SK-N-SH (cell line): ENCODE measurements at regions not wholly inside any gene's neighbourhood (a gene's known extent, or its start where the extent isn't known, plus 50 kb on each side); places are given as distances from the start of the nearest gene placed in this dataset.
A peak's percentile ranks its signal among the peaks of the same experiment; 100 is the strongest.

Source experiments
- CTCF ChIA-PET: fragments of 300-600, 350-600 bp; formaldehyde crosslinking; extraction: SDS; loops from one replicate; lab custom pipeline; 2021; lab: Yijun Ruan, JAX
- POLR2A ChIA-PET: fragments of 350-600 bp; sonication (Branson Sonifier 250); formaldehyde crosslinking; extraction: SDS; loops from one replicate; lab custom pipeline; 2020; ENCODE audit warnings: antibody characterized with exemption, inconsistent platforms; lab: Yijun Ruan, JAX
- DNase-seq: peaks from one replicate; pipeline ENCODE4 v3.0.0; 2012
- H2AFZ ChIP-seq: fragments of 200-600 bp; sonication (generic); 2 replicates; pipeline ENCODE4 v1.8.1; 2016; ENCODE audit warnings: antibody characterized with exemption, mild to moderate bottlenecking, low read depth
- H3F3A ChIP-seq: fragments of 200-600 bp; sonication (generic); replicated peaks from 2 replicates; pipeline ENCODE3; 2016; ENCODE audit warnings: antibody characterized with exemption, mild to moderate bottlenecking; ENCODE audit not compliant: insufficient read depth
- H3K27ac ChIP-seq, 2 experiments: fragments of 200-500 bp in 1 of 2; fragments of 200-600 bp in 1 of 2; sonication (Bioruptor generic) in 1 of 2; sonication (generic), shearing (Covaris generic) in 1 of 2; 2 replicates each; pipeline versions ENCODE4 v1.5.1 to v1.6.1; 2014 to 2016; ENCODE audit warnings: low read depth in 2 of 2, inconsistent platforms in 1 of 2, low read length in 1 of 2, mild to moderate bottlenecking in 1 of 2, mixed read lengths in 1 of 2
- H3K27me3 ChIP-seq: fragments of 200-600 bp; sonication (generic), shearing (Covaris generic); 2 replicates; pipeline ENCODE4 v1.6.1; 2016; ENCODE audit warnings: mixed run types; ENCODE audit not compliant: insufficient read depth
- H3K36me3 ChIP-seq, 2 experiments: fragments of 200-500 bp in 1 of 2; fragments of 200-600 bp in 1 of 2; sonication (Bioruptor generic) in 1 of 2; sonication (generic) in 1 of 2; replicated peaks in 1 of 2; 2 replicates each; pipeline versions ENCODE3 to v1.5.1; 2014 to 2016; ENCODE audit warnings: low read length in 1 of 2, mild to moderate bottlenecking in 1 of 2; ENCODE audit not compliant: insufficient read depth in 2 of 2, control insufficient read depth in 1 of 2
- H3K4me1 ChIP-seq, 2 experiments: fragments of 200-500 bp in 1 of 2; fragments of 200-600 bp in 1 of 2; sonication (Bioruptor generic) in 1 of 2; sonication (generic), shearing (Covaris generic) in 1 of 2; 2 replicates each; pipeline versions ENCODE4 v1.5.1 to v1.6.1; 2014 to 2016; ENCODE audit warnings: low read depth in 1 of 2, low read length in 1 of 2, mixed run types in 1 of 2; ENCODE audit not compliant: insufficient read depth in 2 of 2, control insufficient read depth in 1 of 2
- H3K4me2 ChIP-seq: fragments of 200-600 bp; sonication (generic), shearing (Covaris generic); 2 replicates; pipeline ENCODE4 v1.6.1; 2017; ENCODE audit warnings: mixed run types
- H3K4me3 ChIP-seq, 2 experiments: fragments of 200-500 bp in 1 of 2; fragments of 200-600 bp in 1 of 2; sonication (Bioruptor generic) in 1 of 2; sonication (generic), shearing (Covaris generic) in 1 of 2; 2 replicates each; pipeline versions ENCODE4 v1.5.1 to v1.8.1; 2014 to 2016; ENCODE audit warnings: low read depth in 2 of 2, inconsistent platforms in 1 of 2, low read length in 1 of 2, mild to moderate bottlenecking in 1 of 2, mixed read lengths in 1 of 2, moderate library complexity in 1 of 2
- H3K79me2 ChIP-seq: fragments of 200-600 bp; sonication (generic); 2 replicates; pipeline ENCODE4 v1.8.1; 2017; ENCODE audit warnings: mild to moderate bottlenecking; ENCODE audit not compliant: insufficient read depth
- H3K9ac ChIP-seq: fragments of 200-600 bp; sonication (generic); 2 replicates; pipeline ENCODE4 v1.6.1; 2017; ENCODE audit warnings: mixed run types
- H3K9me2 ChIP-seq: fragments of 200-600 bp; sonication (generic); 2 replicates; pipeline ENCODE4 v1.6.1; 2017; ENCODE audit warnings: mixed run types
- H3K9me3 ChIP-seq: fragments of 200-600 bp; sonication (generic); 2 replicates; pipeline ENCODE4 v1.6.1; 2017; ENCODE audit warnings: mixed run types, mild to moderate bottlenecking, moderate library complexity
- H4K20me1 ChIP-seq: fragments of 200-600 bp; sonication (generic); 2 replicates; pipeline ENCODE4 v1.6.1; 2017; ENCODE audit warnings: mild to moderate bottlenecking, mixed run types; ENCODE audit not compliant: insufficient read depth
- CHD2 ChIP-seq: fragments of 150-350 bp; IDR thresholded peaks from 2 replicates; pipeline ENCODE4 v1.6.1; 2018; ENCODE audit warnings: low read length; ENCODE audit not compliant: partially characterized antibody
- CTCF ChIP-seq: fragments of 200-600 bp; sonication (generic); IDR thresholded peaks from 2 replicates; pipeline ENCODE4 v1.6.1; 2017; ENCODE audit warnings: antibody characterized with exemption, mild to moderate bottlenecking, moderate library complexity
- ELF1 ChIP-seq: IDR thresholded peaks from 2 replicates; pipeline ENCODE4 v1.4.0; 2012
- EP300 ChIP-seq, 2 experiments: IDR thresholded peaks; 2 replicates each; pipeline versions ENCODE4 v1.4.0 to v1.6.1; 2012; ENCODE audit warnings: borderline replicate concordance in 1 of 2, low read depth in 1 of 2, low read length in 1 of 2
- FOSL2 ChIP-seq: IDR thresholded peaks from 2 replicates; pipeline ENCODE4 v1.4.0; 2012; ENCODE audit warnings: low read depth, mild to moderate bottlenecking, moderate library complexity, borderline replicate concordance
- FOXJ3 ChIP-seq: sonication (generic); formaldehyde crosslinking; IDR thresholded peaks from 2 replicates; pipeline ENCODE4 v1.5.1; 2020; ENCODE audit warnings: mild to moderate bottlenecking, missing genetic modification reagents
- FOXM1 ChIP-seq: IDR thresholded peaks from 2 replicates; pipeline ENCODE4 v1.4.0; 2012; ENCODE audit warnings: low read depth, mild to moderate bottlenecking
- GABPA ChIP-seq: IDR thresholded peaks from 2 replicates; pipeline ENCODE4 v1.4.0; 2012; ENCODE audit warnings: low read depth, mild to moderate bottlenecking
- GATA2 ChIP-seq: sonication (generic); formaldehyde crosslinking; IDR thresholded peaks from 2 replicates; pipeline ENCODE4 v1.5.0; 2020; ENCODE audit warnings: mild to moderate bottlenecking, missing genetic modification reagents
- IRF3 ChIP-seq: fragments of 150-350 bp; IDR thresholded peaks from 2 replicates; pipeline ENCODE4 v1.6.1; 2016; ENCODE audit warnings: mild to moderate bottlenecking, low read depth, low read length
- JUND ChIP-seq: IDR thresholded peaks from 2 replicates; pipeline ENCODE4 v1.4.0; 2012
- MAX ChIP-seq: IDR thresholded peaks from 2 replicates; pipeline ENCODE4 v1.4.0; 2012; ENCODE audit warnings: low read depth
- MEF2A ChIP-seq: IDR thresholded peaks from 2 replicates; pipeline ENCODE4 v1.4.0; 2012; ENCODE audit warnings: low read depth, borderline replicate concordance
- MXI1 ChIP-seq: IDR thresholded peaks from 2 replicates; pipeline ENCODE4 v1.6.1; 2012; ENCODE audit warnings: mild to moderate bottlenecking, low read depth, low read length, improper control_type of control experiment
- NFIC ChIP-seq: IDR thresholded peaks from 2 replicates; pipeline ENCODE4 v1.4.0; 2012; ENCODE audit warnings: borderline replicate concordance
- NRF1 ChIP-seq: IDR thresholded peaks from 2 replicates; pipeline ENCODE4 v1.6.1; 2012; ENCODE audit warnings: low read depth, mild to moderate bottlenecking, low read length
- PBX3 ChIP-seq: IDR thresholded peaks from 2 replicates; pipeline ENCODE4; 2012
- RAD21 ChIP-seq: IDR thresholded peaks from 2 replicates; pipeline ENCODE4 v1.6.1; 2012; ENCODE audit warnings: mild to moderate bottlenecking, low read length
- RFX5 ChIP-seq: IDR thresholded peaks from 2 replicates; pipeline ENCODE4 v1.6.1; 2012; ENCODE audit warnings: mild to moderate bottlenecking, improper control_type of control experiment, low read length
- SMC3 ChIP-seq: IDR thresholded peaks from 2 replicates; pipeline ENCODE4 v1.6.1; 2012; ENCODE audit warnings: low read depth, low read length, improper control_type of control experiment
- TAF1 ChIP-seq: IDR thresholded peaks from 2 replicates; pipeline ENCODE4 v1.6.1; 2012; ENCODE audit warnings: low read depth, mild to moderate bottlenecking, low read length, moderate library complexity, borderline replicate concordance
- TCF12 ChIP-seq: IDR thresholded peaks from 2 replicates; pipeline ENCODE4 v1.4.0; 2012
- USF2 ChIP-seq: fragments of 150-350 bp; IDR thresholded peaks from 2 replicates; pipeline ENCODE4 v1.6.1; 2017; ENCODE audit warnings: antibody characterized with exemption, low read length, low read depth, borderline replicate concordance
- ZBTB33 ChIP-seq: IDR thresholded peaks from 2 replicates; pipeline ENCODE4 v1.4.0; 2012; ENCODE audit warnings: low read depth, borderline replicate concordance
- WGBS: methylation state at CpG from one replicate; pipeline ENCODE4 v1.1.6; 2017; ENCODE audit warnings: low lambda C conversion rate; 5-methylcytosine and 5-hydroxymethylcytosine counted together

- TF ChIP-seq RAD21: no peak
- no peak for TF ChIP-seq CHD2
- TF ChIP-seq ELF1: no peak
- no peak for TF ChIP-seq SMC3
Observed at GRCh38 chr16:65675161-65675560, 553.3 kb upstream of the CDH11 start (continued).

GRCh38 chr16:65672960-65673359 lies 551.1 kb upstream of the CDH11 start:
- DNase-seq: no peak
- peak overlapping the region in 1 of 2 experiments; percentile 8; a peak in 1 of 4 replicates for H3K27ac ChIP-seq
- peak; percentile 41 for TF ChIP-seq PBX3
- no peak for TF ChIP-seq ELF1
- no peak for TF ChIP-seq ZBTB33
- no peak for TF ChIP-seq CHD2
- TF ChIP-seq MXI1: no peak
- no peak for TF ChIP-seq RFX5
- TF ChIP-seq MAX: no peak
- no peak for TF ChIP-seq RAD21
- no peak for TF ChIP-seq IRF3
- TF ChIP-seq TAF1: no peak
- no peak for TF ChIP-seq FOSL2
- TF ChIP-seq TCF12: peak; percentile 31; the same call in 1 of the 2 replicates
- TF ChIP-seq NRF1: no peak
- TF ChIP-seq NFIC: peak; percentile 27; the same call in 1 of the 2 replicates
- no peak for TF ChIP-seq MEF2A
- no peak for TF ChIP-seq EP300 (IDR thresholded peaks at IDR 0.05; ENCODE audit: borderline replicate concordance in 1 of 2, low read depth in 1 of 2, low read length in 1 of 2)
- no peak for TF ChIP-seq GABPA
- no peak for TF ChIP-seq FOXJ3
- no peak for TF ChIP-seq CTCF
- no peak for TF ChIP-seq GATA2
- no peak for TF ChIP-seq FOXM1
- no peak for TF ChIP-seq USF2
- TF ChIP-seq JUND: peak; percentile 12; the same call in 1 of the 2 replicates
- H3K36me3 ChIP-seq: no peaks in the 10 kb centered on the region
- no peaks in the 10 kb centered on the region for H3K9me3 ChIP-seq
- H3F3A ChIP-seq: no peaks in the 10 kb centered on the region
- WGBS: 37% methylated on average over 3 of the region's 3 CpGs
- H3K9me2 ChIP-seq: no peaks in the 10 kb centered on the region
- H3K4me1 ChIP-seq: no peaks in the 10 kb centered on the region
- no peak overlapping the region for H3K4me2 ChIP-seq
- CTCF ChIA-PET: interaction anchor here (0.6 to 1.7 kb wide), 4 partner anchors 10 to 248 kb away, joined by 3 to 4 read pairs (median 3); no protein-coding TSS in a partner anchor
- H4K20me1 ChIP-seq: no peaks in the 10 kb centered on the region
- POLR2A ChIA-PET: no interaction called here
- H3K9ac ChIP-seq: no peak overlapping the region
- H3K79me2 ChIP-seq: no peaks in the 10 kb centered on the region
- no peak overlapping the region for H3K4me3 ChIP-seq
- H3K27me3 ChIP-seq: no peaks in the 10 kb centered on the region
- no peak overlapping the region for H2AFZ ChIP-seq
